HEK293 (cell line): ENCODE measurements at regions not wholly inside any gene's neighbourhood (a gene's known extent, or its start where the extent isn't known, plus 50 kb on each side); places are given as distances from the start of the nearest gene placed in this dataset.

Source experiments
- CTCF ChIA-PET: fragments of 350-600 bp; formaldehyde crosslinking; extraction: SDS; loops from one replicate; lab custom pipeline; 2021; ENCODE audit warnings: antibody characterized with exemption; lab: Yijun Ruan, JAX
- POLR2A ChIA-PET: fragments of 300-600 bp; formaldehyde crosslinking; extraction: SDS; loops from one replicate; lab custom pipeline; 2020; ENCODE audit warnings: antibody characterized with exemption, inconsistent platforms; lab: Yijun Ruan, JAX
- H3K27ac ChIP-seq: fragments of 200-500 bp; sonication (Bioruptor generic); 2 replicates; pipeline ENCODE4 v1.5.1; 2014; ENCODE audit warnings: low read depth, low read length, control low read depth, inconsistent platforms; ENCODE audit errors: extremely low read depth
- H3K36me3 ChIP-seq, 2 experiments: fragments of 200-500 bp in 1 of 2; sonication (Bioruptor generic) in 1 of 2; 1 replicate in 1 of 2; 2 replicates in 1 of 2; pipeline ENCODE4 v1.5.1; 2014 to 2017; ENCODE audit warnings: inconsistent platforms in 2 of 2, low read length in 2 of 2; ENCODE audit not compliant: control insufficient read depth in 2 of 2, insufficient read depth in 1 of 2
- H3K4me1 ChIP-seq: fragments of 200-500 bp; sonication (Bioruptor generic); 2 replicates; pipeline ENCODE4 v1.5.1; 2014; ENCODE audit warnings: mild to moderate bottlenecking, low read length, inconsistent platforms; ENCODE audit not compliant: control insufficient read depth, insufficient read depth
- H3K4me3 ChIP-seq: 2 replicates; pipeline ENCODE4 v1.5.1; 2011; ENCODE audit warnings: low read depth, mild to moderate bottlenecking, control low read depth, low read length, moderate library complexity
- H3K9me3 ChIP-seq: fragments of 200-500 bp; sonication (Bioruptor generic); 2 replicates; pipeline ENCODE4 v1.5.1; 2014; ENCODE audit warnings: low read depth, low read length, inconsistent platforms; ENCODE audit not compliant: control insufficient read depth, insufficient read depth
- ELK4 ChIP-seq: IDR thresholded peaks from 2 replicates; pipeline ENCODE4 v1.6.1; 2011; ENCODE audit warnings: mild to moderate bottlenecking, low read depth, low read length, borderline replicate concordance
- HOXA7 ChIP-seq: sonication (generic); formaldehyde crosslinking; IDR thresholded peaks from 2 replicates; pipeline ENCODE4 v1.8.1; 2022; ENCODE audit warnings: missing genetic modification reagents, borderline replicate concordance
- KLF7 ChIP-seq: fragments of 450-650 bp; formaldehyde crosslinking; IDR thresholded peaks from 2 replicates; pipeline ENCODE4 v1.5.1; 2016; ENCODE audit warnings: missing biosample characterization, missing genetic modification characterization, borderline replicate concordance
- MZF1 ChIP-seq: fragments of 450-650 bp; formaldehyde crosslinking; IDR thresholded peaks from 2 replicates; pipeline ENCODE4 v1.5.1; 2017; ENCODE audit warnings: missing biosample characterization, missing genetic modification characterization, borderline replicate concordance
- PATZ1 ChIP-seq: fragments of 450-650 bp; formaldehyde crosslinking; IDR thresholded peaks from 2 replicates; pipeline ENCODE4 v1.5.1; 2016; ENCODE audit warnings: missing biosample characterization, missing genetic modification characterization
- RBAK ChIP-seq: fragments of 450-650 bp; formaldehyde crosslinking; IDR thresholded peaks from 2 replicates; pipeline ENCODE4 v1.5.1; 2016; ENCODE audit warnings: missing biosample characterization, missing genetic modification characterization
- ZBTB1 ChIP-seq: fragments of 450-650 bp; formaldehyde crosslinking; IDR thresholded peaks from 2 replicates; pipeline ENCODE4 v1.5.1; 2016; ENCODE audit warnings: missing biosample characterization, missing genetic modification characterization
- ZNF146 ChIP-seq: fragments of 450-650 bp; formaldehyde crosslinking; IDR thresholded peaks from 2 replicates; pipeline ENCODE4 v1.5.1; 2016; ENCODE audit warnings: missing biosample characterization, missing genetic modification characterization
- ZNF169 ChIP-seq: fragments of 450-650 bp; formaldehyde crosslinking; IDR thresholded peaks from 2 replicates; pipeline ENCODE4 v1.5.1; 2016; ENCODE audit warnings: missing biosample characterization, missing genetic modification characterization
- ZNF184 ChIP-seq: fragments of 450-650 bp; IDR thresholded peaks from 2 replicates; pipeline ENCODE4 v1.5.1; 2018; ENCODE audit warnings: missing biosample characterization, mild to moderate bottlenecking, missing genetic modification characterization
- ZNF2 ChIP-seq: fragments of 450-650 bp; formaldehyde crosslinking; IDR thresholded peaks from 2 replicates; pipeline ENCODE4 v1.5.1; 2016; ENCODE audit warnings: missing biosample characterization, missing genetic modification characterization
- ZNF214 ChIP-seq: fragments of 450-650 bp; formaldehyde crosslinking; IDR thresholded peaks from 2 replicates; pipeline ENCODE4 v1.5.1; 2017; ENCODE audit warnings: missing biosample characterization, mild to moderate bottlenecking, missing genetic modification characterization, borderline replicate concordance
- ZNF311 ChIP-seq: fragments of 450-650 bp; formaldehyde crosslinking; IDR thresholded peaks from 2 replicates; pipeline ENCODE4 v1.5.1; 2017; ENCODE audit warnings: missing biosample characterization, missing genetic modification characterization, borderline replicate concordance
- ZNF341 ChIP-seq: fragments of 450-650 bp; formaldehyde crosslinking; IDR thresholded peaks from 2 replicates; pipeline ENCODE4; 2016; ENCODE audit warnings: low read depth, missing biosample characterization, missing genetic modification characterization
- ZNF354C ChIP-seq: fragments of 450-650 bp; formaldehyde crosslinking; IDR thresholded peaks from 2 replicates; pipeline ENCODE4 v1.5.1; 2016; ENCODE audit warnings: missing biosample characterization, missing genetic modification characterization, low read depth, borderline replicate concordance
- ZNF555 ChIP-seq: fragments of 450-650 bp; formaldehyde crosslinking; conservative IDR thresholded peaks from 2 replicates; pipeline ENCODE4 v1.5.1; 2017; ENCODE audit warnings: missing biosample characterization, mild to moderate bottlenecking, missing genetic modification characterization, inconsistent platforms
- ZNF645 ChIP-seq: fragments of 450-650 bp; formaldehyde crosslinking; IDR thresholded peaks from 2 replicates; pipeline ENCODE4; 2016; ENCODE audit warnings: missing biosample characterization, missing genetic modification characterization
- ZNF654 ChIP-seq: fragments of 450-650 bp; formaldehyde crosslinking; IDR thresholded peaks from 2 replicates; pipeline ENCODE4 v1.5.1; 2016; ENCODE audit warnings: low read depth, missing biosample characterization, missing genetic modification characterization
- ZNF792 ChIP-seq: fragments of 450-650 bp; formaldehyde crosslinking; IDR thresholded peaks from 2 replicates; pipeline ENCODE4 v1.5.1; 2016; ENCODE audit warnings: missing biosample characterization, missing genetic modification characterization
- ZSCAN30 ChIP-seq: fragments of 450-650 bp; IDR thresholded peaks from 2 replicates; pipeline ENCODE4 v1.5.1; 2018; ENCODE audit warnings: missing biosample characterization, mild to moderate bottlenecking, missing genetic modification characterization, moderate library complexity
- ZXDB ChIP-seq: fragments of 450-650 bp; formaldehyde crosslinking; IDR thresholded peaks from 2 replicates; pipeline ENCODE4 v1.5.1; 2016; ENCODE audit warnings: missing biosample characterization, missing genetic modification characterization

- TF ChIP-seq PATZ1 = no peak
These were observed 87.7 kb upstream of the AP1S2 start (continued) for GRCh38 chrX:15942307-15942706.

- no peaks in the 10 kb centered on the region for H3K36me3 ChIP-seq
- CTCF ChIA-PET = no interaction called here
- H3K4me1 ChIP-seq = no peaks in the 10 kb centered on the region
- POLR2A ChIA-PET = no interaction called here
- no peak overlapping the region for H3K4me3 ChIP-seq
- no peaks in the 10 kb centered on the region for H3K9me3 ChIP-seq
- no peak overlapping the region for H3K27ac ChIP-seq
- TF ChIP-seq ZNF146 (peak; percentile 43; the same call in 1 of the 2 replicates), RBAK (tag by site-specific recombination) (no peak)
These were observed 85.1 kb upstream of the AP1S2 start for GRCh38 chrX:15939737-15940136.

- ChIA-PET CTCF (no interaction called here), POLR2A (no interaction called here)
- H3K36me3 ChIP-seq = no peaks in the 10 kb centered on the region
- TF ChIP-seq ELK4 = no peak
- TF ChIP-seq ZNF555 (tag by site-specific recombination) = no peak
- TF ChIP-seq HOXA7 (CRISPR knock-in tag) = no peak
- no peak for TF ChIP-seq ZNF654 (tag by site-specific recombination)
- TF ChIP-seq ZBTB1 (tag by site-specific recombination) = no peak
- no peak for TF ChIP-seq ZNF2 (tag by site-specific recombination)
- no peak for TF ChIP-seq ZXDB (tag by site-specific recombination)
- TF ChIP-seq ZNF354C (tag by site-specific recombination) = no peak
- TF ChIP-seq ZNF184 (tag by site-specific recombination) = no peak
- TF ChIP-seq KLF7 = no peak
- TF ChIP-seq ZNF169 (tag by site-specific recombination) = no peak
- TF ChIP-seq ZNF214 = no peak
- no peak for TF ChIP-seq ZNF311 (tag by site-specific recombination)
- TF ChIP-seq ZNF645 (tag by site-specific recombination) = no peak
- TF ChIP-seq ZSCAN30 (tag by site-specific recombination) = no peak
- TF ChIP-seq ZNF792 (tag by site-specific recombination) = no peak
- no peak for TF ChIP-seq MZF1
- no peak for TF ChIP-seq ZNF341 (tag by site-specific recombination)
- no peak overlapping the region for H3K27ac ChIP-seq
- H3K4me3 ChIP-seq = no peak overlapping the region
- H3K9me3 ChIP-seq = no peaks in the 10 kb centered on the region
- H3K4me1 ChIP-seq = no peaks in the 10 kb centered on the region
These were observed 83.5 kb upstream of the AP1S2 start for GRCh38 chrX:15938072-15938471.
